GM23338 (cell line): ENCODE measurements at regions not wholly inside any gene's neighbourhood (a gene's known extent, or its start where the extent isn't known, plus 50 kb on each side); places are given as distances from the start of the nearest gene placed in this dataset.

Experiments
- ATAC-seq: fragments of 200-7000 bp; cut with Tn5 transposase; 3 replicates; pipeline ENCODE4 v1.9.1; 2020
- DNase-seq: peaks from one replicate; pipeline ENCODE4 v3.0.0-alpha.2; 2015; ENCODE audit warnings: low spot score
- H2AFZ ChIP-seq: fragments of 200-600 bp; sonication (generic); 2 replicates; pipeline ENCODE4 v1.8.0; 2016; ENCODE audit warnings: antibody characterized with exemption, mild to moderate bottlenecking, moderate library complexity
- H3F3A ChIP-seq: fragments of 200-600 bp; sonication (generic); replicated peaks from 2 replicates; pipeline ENCODE4 v1.8.0; 2017; ENCODE audit warnings: antibody characterized with exemption, mixed run types, low read depth
- H3K27ac ChIP-seq: fragments of 200-600 bp; sonication (generic); 2 replicates; pipeline ENCODE4 v1.6.1; 2016; ENCODE audit warnings: low read depth
- H3K27me3 ChIP-seq: fragments of 200-600 bp; sonication (generic); 2 replicates; pipeline ENCODE4 v1.8.0; 2016; ENCODE audit warnings: mild to moderate bottlenecking, mixed run types, moderate library complexity; ENCODE audit not compliant: insufficient read depth
- H3K36me3 ChIP-seq: fragments of 200-600 bp; sonication (generic); 2 replicates; pipeline ENCODE4 v1.8.0; 2016; ENCODE audit warnings: mild to moderate bottlenecking; ENCODE audit not compliant: insufficient read depth
- H3K4me1 ChIP-seq: fragments of 200-600 bp; sonication (generic); 2 replicates; pipeline ENCODE4 v1.8.0; 2016; ENCODE audit warnings: mild to moderate bottlenecking, moderate library complexity; ENCODE audit not compliant: insufficient read depth
- H3K4me2 ChIP-seq: fragments of 200-600 bp; sonication (generic); 2 replicates; pipeline ENCODE4 v1.7.1; 2017; ENCODE audit warnings: mixed run types
- H3K4me3 ChIP-seq: fragments of 200-600 bp; sonication (generic); 2 replicates; pipeline ENCODE4 v1.6.1; 2016; ENCODE audit warnings: mixed run types
- H3K79me2 ChIP-seq: fragments of 200-600 bp; sonication (generic); replicated peaks from 2 replicates; pipeline ENCODE4 v1.8.0; 2017; ENCODE audit warnings: mild to moderate bottlenecking; ENCODE audit not compliant: insufficient read depth
- H3K9me2 ChIP-seq: fragments of 200-600 bp; sonication (generic); 2 replicates; pipeline ENCODE4 v1.8.0; 2017; ENCODE audit not compliant: insufficient read depth
- H4K20me1 ChIP-seq: fragments of 200-600 bp; sonication (generic); replicated peaks from 2 replicates; pipeline ENCODE4 v1.8.0; 2017; ENCODE audit warnings: mild to moderate bottlenecking; ENCODE audit not compliant: insufficient read depth
- H3K27ac Mint-ChIP-seq: 2 replicates; pipeline ENCODE4 v1.8.0; 2020; ENCODE audit warnings: inconsistent platforms, mild to moderate bottlenecking, moderate library complexity, mixed read lengths
- H3K27me3 Mint-ChIP-seq: 3 replicates; pipeline ENCODE4 v1.8.0; 2022; ENCODE audit warnings: low read depth, mild to moderate bottlenecking, moderate library complexity, mixed read lengths, inconsistent platforms; ENCODE audit not compliant: insufficient read depth, poor library complexity
- H3K36me3 Mint-ChIP-seq: 3 replicates; pipeline ENCODE4 v1.8.0; 2021; ENCODE audit warnings: low read depth, mild to moderate bottlenecking, inconsistent platforms, moderate library complexity, mixed read lengths
- H3K4me1 Mint-ChIP-seq: 3 replicates; pipeline ENCODE4 v1.8.0; 2020; ENCODE audit warnings: mild to moderate bottlenecking, inconsistent platforms, mixed read lengths
- H3K4me3 Mint-ChIP-seq: 3 replicates; pipeline ENCODE4 v1.8.0; 2021; ENCODE audit warnings: moderate library complexity, mild to moderate bottlenecking, inconsistent platforms, mixed read lengths
- H3K9me3 Mint-ChIP-seq: 3 replicates; pipeline ENCODE4 v1.8.0; 2020; ENCODE audit warnings: moderate library complexity, mild to moderate bottlenecking, inconsistent platforms, mixed read lengths
- CREB1 ChIP-seq: fragments of 250-450 bp; sonication (Bioruptor Pico); IDR thresholded peaks from 2 replicates; pipeline ENCODE4 v1.5.0; 2020; ENCODE audit warnings: low read depth, mild to moderate bottlenecking, moderate library complexity
- CTCF ChIP-seq, 2 experiments: fragments of 200-600 bp in 1 of 2; sonication (generic) in 1 of 2; conservative IDR thresholded peaks; 2 replicates each; pipeline versions ENCODE4 v1.5.1 to v1.6.1; 2016 to 2017; ENCODE audit warnings: antibody characterized with exemption in 2 of 2, low read depth in 2 of 2, mild to moderate bottlenecking in 2 of 2, moderate library complexity in 1 of 2
- ETS1 ChIP-seq: IDR thresholded peaks from 2 replicates; pipeline ENCODE4 v1.6.1; 2016; ENCODE audit warnings: antibody characterized with exemption
- EZH2 ChIP-seq: fragments of 200-600 bp; sonication (generic); IDR thresholded peaks from one replicate; pipeline ENCODE4 v1.8.0; 2017; ENCODE audit warnings: antibody characterized with exemption, mild to moderate bottlenecking, low read depth; ENCODE audit not compliant: unreplicated experiment
- EZH2phosphoT487 ChIP-seq: fragments of 200-600 bp; sonication (generic); IDR thresholded peaks from one replicate; pipeline ENCODE4 v1.8.1; 2018; ENCODE audit warnings: antibody characterized with exemption; ENCODE audit not compliant: unreplicated experiment
- JUNB ChIP-seq: IDR thresholded peaks from one replicate; pipeline ENCODE4 v1.6.1; 2016; ENCODE audit warnings: antibody characterized with exemption; ENCODE audit not compliant: unreplicated experiment
- NANOG ChIP-seq: IDR thresholded peaks from 2 replicates; pipeline ENCODE4 v1.6.1; 2016; ENCODE audit warnings: antibody characterized with exemption, borderline replicate concordance
- POLR2AphosphoS5 ChIP-seq: IDR thresholded peaks from 2 replicates; pipeline ENCODE4 v1.6.1; 2016; ENCODE audit warnings: antibody characterized with exemption, low read depth
- REST ChIP-seq: IDR thresholded peaks from one replicate; pipeline ENCODE4 v1.6.1; 2018; ENCODE audit warnings: antibody characterized with exemption; ENCODE audit not compliant: unreplicated experiment
- STAT1 ChIP-seq: IDR thresholded peaks from one replicate; pipeline ENCODE4 v1.6.1; 2016; ENCODE audit warnings: antibody characterized with exemption; ENCODE audit not compliant: unreplicated experiment
- ZNF114 ChIP-seq: fragments of 250-450 bp; sonication (Bioruptor Pico); IDR thresholded peaks from 2 replicates; pipeline ENCODE4 v1.5.0; 2020; ENCODE audit warnings: mild to moderate bottlenecking, moderate library complexity
- ZNF331 ChIP-seq: fragments of 250-450 bp; sonication (Bioruptor Pico); IDR thresholded peaks from 2 replicates; pipeline ENCODE4 v1.5.0; 2020; ENCODE audit warnings: low read depth, mild to moderate bottlenecking, moderate library complexity
- ZNF462 ChIP-seq: fragments of 250-450 bp; sonication (Bioruptor Pico); IDR thresholded peaks from 2 replicates; pipeline ENCODE4 v1.5.0; 2020; ENCODE audit warnings: mild to moderate bottlenecking, moderate library complexity

GRCh38 chr16:77548151-77548550 lies 113.3 kb upstream of the ADAMTS18 start:
- Histone ChIP-seq H3K9me2 (no peaks in the 10 kb centered on the region), H3F3A (no peaks in the 10 kb centered on the region), H3K27me3 (no peaks in the 10 kb centered on the region), H3K4me1 (no peaks in the 10 kb centered on the region), H3K4me2 (no peak overlapping the region), H4K20me1 (no peaks in the 10 kb centered on the region), H3K36me3 (no peaks in the 10 kb centered on the region), H2AFZ (no peak overlapping the region), H3K4me3 (no peak overlapping the region), H3K79me2 (no peaks in the 10 kb centered on the region), H3K27ac (no peak overlapping the region)
- Mint-ChIP-seq H3K4me1 (peaks cover 10% of the 10 kb centered on the region), H3K36me3 (no peaks in the 10 kb centered on the region), H3K27ac (no peak overlapping the region), H3K9me3 (no peaks in the 10 kb centered on the region), H3K4me3 (no peak overlapping the region), H3K27me3 (no peaks in the 10 kb centered on the region)
- no peak for DNase-seq
- no peak; the same call in 2 of the 3 replicates for ATAC-seq
- TF ChIP-seq ETS1 = no peak
- no peak for TF ChIP-seq POLR2AphosphoS5
- TF ChIP-seq NANOG = no peak
- no peak for TF ChIP-seq CTCF (conservative IDR thresholded peaks at IDR 0.05; ENCODE audit: low read depth in 2 of 2)
- TF ChIP-seq JUNB = no peak
- no peak for TF ChIP-seq REST
- TF ChIP-seq EZH2 = no peak
- TF ChIP-seq ZNF462 (CRISPR knock-in tag) = no peak
- no peak for TF ChIP-seq ZNF331
- no peak for TF ChIP-seq STAT1
- no peak for TF ChIP-seq EZH2phosphoT487
- TF ChIP-seq CREB1 = no peak
- TF ChIP-seq ZNF114 (CRISPR knock-in tag) = no peak
